Inferior parietal cortex (tissue), 1 donor: ENCODE measurements at regions not wholly inside any gene's neighbourhood (a gene's known extent, or its start where the extent isn't known, plus 50 kb on each side); places are given as distances from the start of the nearest gene placed in this dataset.

ENCODE experiments used
- DNase-seq: peaks from one replicate; pipeline ENCODE4 v3.0.0-alpha.2; 2016; ENCODE audit errors: extremely low spot score

GRCh38 chr2:19503406-19503805, 145.0 kb upstream of the OSR1 start:
- no peak for DNase-seq

DNA sequence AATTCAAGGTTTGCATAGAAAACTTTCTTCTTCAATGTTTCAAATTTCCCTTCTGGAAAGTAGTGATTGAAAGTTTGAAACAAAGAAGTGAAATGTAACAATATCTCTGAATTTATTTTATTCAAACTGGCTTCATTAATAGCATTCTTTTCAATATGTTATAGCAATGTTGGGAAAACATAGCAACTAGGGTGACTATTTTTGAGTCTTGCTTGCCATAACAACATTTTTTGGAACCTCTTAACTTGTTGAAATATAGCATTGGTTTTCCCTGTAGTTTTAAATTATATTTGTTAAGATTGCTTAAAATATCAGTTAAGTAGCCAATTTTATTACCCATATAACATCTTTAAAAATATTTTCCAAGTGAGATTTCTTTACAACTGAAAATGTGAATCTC, 141.7 kb upstream of the OSR1 start:
- DNase-seq: no peak

DNA sequence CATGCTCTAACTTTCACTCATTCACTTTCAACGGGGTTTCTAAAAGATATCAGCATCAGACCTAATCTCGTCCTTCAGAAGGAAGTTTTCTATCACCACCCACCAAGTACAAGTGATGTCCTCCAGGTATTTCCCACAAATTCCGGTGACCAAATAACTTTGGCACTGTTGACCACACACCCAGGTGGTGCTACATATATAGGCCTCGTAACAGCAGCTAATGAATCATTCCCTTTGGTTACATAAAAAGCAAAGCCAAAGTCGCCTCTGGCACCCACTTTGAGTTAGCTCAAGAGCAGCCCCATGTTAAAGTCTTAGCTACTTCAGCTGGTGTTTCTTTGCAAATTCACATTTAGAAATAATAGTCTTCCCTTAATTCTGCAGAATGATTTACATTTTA, 138.2 kb upstream of the OSR1 start:
- DNase-seq: no peak

- no peak for DNase-seq
Measured at GRCh38 chr2:19494241-19494640, 135.8 kb upstream of the OSR1 start.

- no peak for DNase-seq
Measured at GRCh38 chr2:19491796-19492195, 133.4 kb upstream of the OSR1 start.

GRCh38 chr2:19490846-19491435, 132.5 kb upstream of the OSR1 start:
- no peak for DNase-seq

GRCh38 chr2:19488009-19488691, 129.7 kb upstream of the OSR1 start:
- no peak for DNase-seq

- no peak for DNase-seq
Measured at GRCh38 chr2:19484736-19485135, 126.3 kb upstream of the OSR1 start.

- DNase-seq: no peak
Measured at GRCh38 chr2:19480673-19481072, 122.2 kb upstream of the OSR1 start.

- no peak for DNase-seq
Measured at GRCh38 chr2:19479666-19480065, 121.2 kb upstream of the OSR1 start.

DNA sequence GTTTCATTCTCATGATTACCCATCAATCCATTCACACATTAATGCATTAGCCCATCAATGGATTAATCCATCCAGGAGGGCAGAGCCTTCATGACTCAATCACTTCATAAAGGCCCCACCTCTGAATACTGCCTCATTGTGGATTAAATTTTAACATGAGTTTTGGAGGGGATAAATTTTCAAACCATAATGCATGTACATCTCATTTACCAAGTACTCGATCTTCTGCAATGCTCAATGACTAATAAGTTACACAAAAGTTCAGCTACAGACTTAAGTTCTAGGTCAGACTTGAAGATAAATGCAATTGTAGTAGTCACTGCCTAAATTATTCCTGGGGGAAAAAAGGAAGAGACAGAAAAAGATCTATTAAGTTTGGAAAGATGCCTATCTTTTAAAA, 120.0 kb upstream of the OSR1 start:
- no peak for DNase-seq

DNA sequence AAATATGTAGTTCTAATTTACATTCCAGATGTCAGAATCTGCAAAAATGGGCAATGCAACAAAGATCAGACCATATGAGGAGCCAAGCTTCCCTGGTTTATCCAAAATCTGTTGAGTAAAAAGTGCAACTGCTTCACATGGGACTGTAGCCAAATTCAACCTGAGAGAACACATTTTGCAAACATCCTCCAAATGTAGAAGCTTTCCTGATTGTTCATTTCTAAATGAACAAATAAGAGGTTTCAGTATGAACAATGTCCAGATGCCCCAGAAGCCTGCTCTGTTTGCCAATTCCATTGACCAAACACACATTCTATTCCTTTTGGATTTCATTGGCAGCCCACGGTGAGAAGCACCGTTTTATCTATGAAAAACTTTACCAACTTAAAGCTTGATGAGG, 117.9 kb upstream of the OSR1 start:
- no peak for DNase-seq

- DNase-seq: peak; percentile 30
Measured at GRCh38 chr2:19474128-19474527, 115.7 kb upstream of the OSR1 start.

DNA sequence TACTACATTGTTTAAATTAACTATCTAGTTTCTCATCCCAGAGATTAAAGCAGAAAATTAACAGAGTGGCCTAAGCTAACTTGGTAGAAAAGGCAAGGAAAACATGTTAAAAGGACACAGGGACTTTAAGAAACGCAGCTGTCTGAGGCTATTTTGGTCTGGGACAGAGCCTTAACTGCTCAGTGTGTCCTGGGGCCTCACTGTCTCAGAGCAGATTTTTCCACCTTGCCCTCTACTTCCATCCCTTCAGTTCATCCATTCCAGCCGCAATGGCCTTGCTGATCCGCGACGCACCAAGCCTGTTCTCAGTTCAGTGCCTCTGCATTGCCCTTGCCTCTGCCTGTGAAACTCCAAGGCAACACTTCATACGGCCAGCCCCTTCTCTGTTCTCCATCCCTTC, 114.9 kb upstream of the OSR1 start:
- no peak for DNase-seq

DNA sequence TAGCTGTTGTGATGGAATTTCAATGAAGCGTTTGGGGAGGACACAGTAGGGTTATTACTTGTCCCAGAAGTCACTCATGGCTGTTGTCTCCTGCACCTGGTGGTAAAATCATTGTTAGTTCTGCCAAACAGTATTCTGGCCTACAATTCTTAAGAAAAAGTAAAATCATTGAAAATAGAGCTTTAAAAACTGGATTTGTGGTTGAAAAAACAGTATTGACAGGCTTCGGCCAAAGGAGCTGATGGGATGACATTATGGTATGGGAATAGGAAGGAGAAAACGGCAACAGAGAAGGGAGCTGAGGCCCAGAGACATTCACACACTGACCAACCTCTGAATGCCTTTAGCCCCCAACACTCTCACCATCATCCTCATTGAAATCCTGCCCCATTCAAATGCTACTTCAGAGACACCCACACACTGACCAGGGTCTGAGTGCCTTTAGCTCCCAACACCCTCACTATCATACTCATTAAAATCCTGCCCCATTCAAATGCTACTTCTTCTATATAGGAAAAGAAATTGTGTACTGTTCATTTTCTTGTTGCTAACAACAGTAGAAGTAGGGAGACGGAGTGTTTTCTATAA, 114.1 kb upstream of the OSR1 start:
- no peak for DNase-seq

GRCh38 chr2:19471491-19471890, 113.1 kb upstream of the OSR1 start:
- no peak for DNase-seq

DNA sequence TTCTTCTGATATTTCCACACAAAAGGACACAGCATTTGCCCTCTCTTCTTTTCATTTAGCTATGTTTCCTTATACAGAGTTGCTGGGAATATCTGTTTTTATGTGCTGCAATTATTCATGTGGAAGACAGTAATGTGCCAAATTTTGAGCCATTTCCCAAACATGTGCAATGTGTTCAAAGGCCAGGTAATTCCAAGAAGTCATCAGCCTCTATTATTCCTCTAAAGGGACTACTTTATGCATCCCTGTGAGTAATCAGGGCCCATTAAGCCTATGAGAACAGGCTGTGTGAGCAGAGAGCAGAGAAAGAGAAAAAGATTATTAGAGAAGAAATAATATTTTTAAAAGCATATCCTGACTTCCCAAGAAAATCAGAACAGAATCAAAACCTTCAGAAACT, 107.6 kb upstream of the OSR1 start:
- no peak for DNase-seq

- DNase-seq: no peak
Measured at GRCh38 chr2:19462256-19462645, 103.8 kb upstream of the OSR1 start.

DNA sequence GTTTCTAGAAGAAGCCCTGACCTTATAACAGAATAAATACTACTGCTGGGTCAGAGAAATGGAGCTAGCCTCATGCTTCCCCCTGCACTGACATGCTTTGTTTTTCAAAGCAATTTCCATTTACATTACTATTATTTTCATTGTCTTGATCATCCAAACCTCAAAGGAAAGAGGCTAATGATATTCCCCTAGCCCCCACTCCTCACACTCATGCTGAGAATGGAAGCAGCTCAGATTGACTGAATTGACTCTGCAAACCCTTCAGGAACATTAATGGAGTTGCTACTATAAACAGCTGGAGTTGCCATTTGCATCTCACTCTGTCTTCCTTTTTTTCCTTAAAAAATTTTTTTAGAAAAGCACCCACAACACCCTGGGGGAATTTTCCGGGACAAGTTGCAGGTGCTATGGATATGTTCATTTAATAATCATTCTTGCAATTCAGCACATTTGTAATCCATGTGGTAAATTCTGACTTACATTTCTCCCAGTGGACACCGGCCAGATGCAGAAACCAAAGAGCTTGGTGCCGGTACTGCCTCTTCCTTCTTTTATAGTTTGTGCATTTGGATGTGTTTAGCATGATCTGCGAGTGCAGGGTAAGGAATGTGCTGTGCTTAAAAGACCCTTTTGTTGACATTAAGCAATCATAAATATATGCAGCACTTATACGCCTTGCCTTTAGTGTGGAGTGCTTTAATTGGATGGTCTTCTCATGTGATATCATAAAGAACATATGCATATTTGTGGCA, 103.3 kb upstream of the OSR1 start:
- DNase-seq: no peak

GRCh38 chr2:19460761-19461160, 102.3 kb upstream of the OSR1 start:
- DNase-seq: no peak

DNA sequence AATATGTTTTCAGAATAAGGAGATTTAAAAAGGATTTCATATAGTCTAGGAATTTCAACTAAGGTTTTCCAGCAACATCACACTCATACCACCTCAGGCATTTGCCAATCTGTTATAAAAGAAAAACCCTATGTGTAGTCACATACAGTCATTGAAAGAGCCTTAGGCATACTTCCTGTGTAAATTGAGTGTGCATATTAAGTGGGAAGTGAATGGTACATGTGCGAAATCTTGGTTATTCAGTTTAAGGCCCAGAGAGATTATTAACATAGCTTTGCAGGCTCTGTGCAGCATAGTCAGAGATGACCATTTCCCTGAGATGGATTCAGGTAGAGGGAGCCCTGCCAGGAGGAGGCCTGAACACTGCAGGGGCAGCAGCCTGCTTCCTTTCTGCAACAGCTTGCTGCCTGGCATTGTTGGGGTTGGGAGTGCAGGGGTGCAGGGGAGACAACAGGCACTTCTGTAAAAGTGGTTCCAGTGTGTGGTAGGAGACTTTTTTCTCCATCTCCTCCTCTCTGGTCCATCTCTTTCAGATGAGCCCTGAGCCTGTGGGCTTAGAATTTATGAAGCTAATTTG, 100.1 kb upstream of the OSR1 start:
- DNase-seq: no peak

DNA sequence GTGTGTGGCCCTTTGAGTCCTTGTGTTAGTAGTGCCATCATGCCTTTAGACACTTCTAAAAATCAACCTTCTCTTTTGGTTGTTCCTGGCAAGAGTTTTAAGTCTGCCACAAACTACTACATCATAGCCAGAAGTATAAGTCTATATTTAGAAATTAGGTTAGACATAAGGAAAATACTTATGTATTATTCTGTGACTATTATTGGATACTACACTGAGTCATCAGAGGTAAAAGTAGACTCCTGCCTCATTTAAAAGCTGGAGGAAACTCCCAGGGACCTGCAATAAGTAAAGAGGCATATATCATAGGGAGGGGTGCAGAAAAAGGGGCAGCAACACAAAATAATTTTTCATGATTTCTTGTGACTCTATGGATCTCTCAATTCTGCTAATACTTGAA, 99.4 kb upstream of the OSR1 start:
- no peak for DNase-seq
